ENCODE measurements at regions not wholly inside any gene's neighbourhood (a gene's known extent, or its start where the extent isn't known, plus 50 kb on each side); places are given as distances from the start of the nearest gene placed in this dataset.

DNA sequence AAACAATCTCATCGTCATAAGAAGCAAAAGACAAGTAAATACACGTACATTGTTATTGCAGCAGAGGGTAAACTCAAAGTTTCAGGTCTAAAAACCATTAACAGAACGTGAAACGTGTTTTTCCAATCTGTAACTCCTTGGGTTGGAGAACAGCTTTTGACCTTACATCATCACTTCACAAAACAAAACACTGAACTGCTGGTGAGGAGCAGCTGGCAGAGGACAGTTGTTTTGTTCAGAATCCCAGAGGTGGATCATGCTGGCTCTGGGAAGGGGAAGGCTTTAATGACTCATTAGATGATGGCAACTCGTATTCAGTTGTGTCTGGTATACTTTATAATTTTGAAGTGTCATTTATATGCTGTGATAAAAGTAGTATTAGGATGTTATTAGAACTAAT, 923.0 kb upstream of the CELF2 start:
- Histone ChIP-seq H3K27ac (no peak overlapping the region), H3K9me3 (peaks cover 0 to 1% (median 0%) of the 10 kb centered on the region in 4 donors), H3K36me3 (no peaks in the 10 kb centered on the region), H3K4me3 (no peak overlapping the region), H3K4me1 (peaks cover 0 to 9% (median 0%) of the 10 kb centered on the region in 4 donors), H3K27me3 (no peaks in the 10 kb centered on the region)
- TF ChIP-seq POLR2AphosphoS5 (IDR thresholded peaks at IDR 0.05): no peak
- TF ChIP-seq, protein P1, sequence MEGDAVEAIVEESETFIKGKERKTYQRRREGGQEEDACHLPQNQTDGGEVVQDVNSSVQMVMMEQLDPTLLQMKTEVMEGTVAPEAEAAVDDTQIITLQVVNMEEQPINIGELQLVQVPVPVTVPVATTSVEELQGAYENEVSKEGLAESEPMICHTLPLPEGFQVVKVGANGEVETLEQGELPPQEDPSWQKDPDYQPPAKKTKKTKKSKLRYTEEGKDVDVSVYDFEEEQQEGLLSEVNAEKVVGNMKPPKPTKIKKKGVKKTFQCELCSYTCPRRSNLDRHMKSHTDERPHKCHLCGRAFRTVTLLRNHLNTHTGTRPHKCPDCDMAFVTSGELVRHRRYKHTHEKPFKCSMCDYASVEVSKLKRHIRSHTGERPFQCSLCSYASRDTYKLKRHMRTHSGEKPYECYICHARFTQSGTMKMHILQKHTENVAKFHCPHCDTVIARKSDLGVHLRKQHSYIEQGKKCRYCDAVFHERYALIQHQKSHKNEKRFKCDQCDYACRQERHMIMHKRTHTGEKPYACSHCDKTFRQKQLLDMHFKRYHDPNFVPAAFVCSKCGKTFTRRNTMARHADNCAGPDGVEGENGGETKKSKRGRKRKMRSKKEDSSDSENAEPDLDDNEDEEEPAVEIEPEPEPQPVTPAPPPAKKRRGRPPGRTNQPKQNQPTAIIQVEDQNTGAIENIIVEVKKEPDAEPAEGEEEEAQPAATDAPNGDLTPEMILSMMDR (IDR thresholded peaks at IDR 0.05): no peak
- TF ChIP-seq POLR2A (IDR thresholded peaks at IDR 0.05): no peak
- TF ChIP-seq EP300 (IDR thresholded peaks at IDR 0.05): no peak
- DNase-seq: no peak
- WGBS, 2 donors: 36 to 61% methylated on average over 5 of the region's 5 CpGs
- intact Hi-C loops (cut with DNase I): no loop called here

DNA sequence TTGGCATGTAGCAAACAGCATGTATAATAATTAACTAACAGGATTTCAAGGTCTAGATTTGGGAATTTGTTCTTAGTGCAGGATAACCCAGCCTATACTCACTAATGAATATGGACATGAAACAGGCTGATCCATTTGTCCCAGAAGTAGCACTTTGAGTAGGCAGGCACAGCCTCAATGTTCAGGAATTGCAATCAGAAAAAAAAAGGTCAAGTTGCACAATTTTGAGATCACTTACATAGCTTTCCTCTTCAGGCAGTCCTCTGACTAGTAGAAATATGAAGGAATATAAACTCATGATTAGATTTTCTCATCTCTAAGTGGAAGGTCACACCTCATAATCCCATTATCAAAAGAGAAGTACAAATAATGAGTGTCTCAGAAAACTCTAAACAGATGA, 921.4 kb upstream of the CELF2 start:
- H3K4me1 ChIP-seq: peaks cover 0 to 9% (median 0%) of the 10 kb centered on the region in 4 donors
- H3K4me3 ChIP-seq: no peak overlapping the region
- TF ChIP-seq POLR2AphosphoS5 (IDR thresholded peaks at IDR 0.05): no peak
- no peak for TF ChIP-seq POLR2A (IDR thresholded peaks at IDR 0.05)
- no peak for TF ChIP-seq EP300 (IDR thresholded peaks at IDR 0.05)
- TF ChIP-seq, protein P1 (IDR thresholded peaks at IDR 0.05): no peak
- H3K27ac ChIP-seq: no peak overlapping the region
- no peaks in the 10 kb centered on the region for H3K27me3 ChIP-seq
- H3K9me3 ChIP-seq: peaks cover 0 to 2% (median 0%) of the 10 kb centered on the region in 4 donors
- H3K36me3 ChIP-seq: no peaks in the 10 kb centered on the region
- no peak for DNase-seq
- intact Hi-C loops (cut with DNase I): no loop called here

GRCh38 chr10:10096898-10097297, 920.8 kb upstream of the CELF2 start:
- Histone ChIP-seq H3K36me3 (no peaks in the 10 kb centered on the region), H3K4me3 (no peak overlapping the region), H3K9me3 (peaks cover 0 to 2% (median 0%) of the 10 kb centered on the region in 4 donors), H3K27ac (no peak overlapping the region), H3K27me3 (no peaks in the 10 kb centered on the region), H3K4me1 (peaks cover 0 to 9% (median 0%) of the 10 kb centered on the region in 4 donors)
- TF ChIP-seq EP300 (IDR thresholded peaks at IDR 0.05) (no peak), POLR2A (IDR thresholded peaks at IDR 0.05) (no peak), POLR2AphosphoS5 (IDR thresholded peaks at IDR 0.05) (no peak)
- TF ChIP-seq, protein P1 (IDR thresholded peaks at IDR 0.05): no peak
- intact Hi-C loops (cut with DNase I): no loop called here
- DNase-seq: no peak
- 62 to 87% methylated on average over 3 of the region's 3 CpGs for WGBS, 2 donors

DNA sequence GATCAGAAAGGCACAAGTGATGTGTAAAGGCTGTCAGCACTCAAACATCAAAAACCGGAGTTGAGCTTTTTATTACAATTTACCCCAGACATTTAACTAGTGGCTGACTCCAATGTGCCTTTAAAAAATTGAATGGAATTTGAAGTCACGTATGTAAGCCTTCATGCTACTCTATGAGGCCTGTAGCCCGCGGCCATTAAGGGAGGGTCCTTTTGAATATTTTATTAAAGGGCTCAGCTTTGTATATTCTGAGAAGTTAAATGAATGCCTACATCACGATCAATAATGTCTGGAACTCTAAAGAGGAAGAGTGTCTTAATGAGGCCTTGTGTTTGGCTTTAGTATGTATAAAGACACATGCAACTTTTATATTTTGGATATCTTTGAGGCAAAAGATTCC, 916.6 kb upstream of the CELF2 start:
- WGBS, 2 donors: 90 to 93% methylated on average over 5 of the region's 5 CpGs
- no peaks in the 10 kb centered on the region for H3K36me3 ChIP-seq
- peaks cover 0 to 2% (median 0%) of the 10 kb centered on the region in 4 donors for H3K9me3 ChIP-seq
- DNase-seq: no peak
- H3K4me3 ChIP-seq: no peak overlapping the region
- no peaks in the 10 kb centered on the region for H3K27me3 ChIP-seq
- H3K27ac ChIP-seq: no peak overlapping the region
- intact Hi-C loops (cut with DNase I): no loop called here
- no peaks in the 10 kb centered on the region for H3K4me1 ChIP-seq
- no peak for TF ChIP-seq EP300 (IDR thresholded peaks at IDR 0.05)
- no peak for TF ChIP-seq POLR2A (IDR thresholded peaks at IDR 0.05)
- TF ChIP-seq, protein P1 (IDR thresholded peaks at IDR 0.05): no peak
- no peak for TF ChIP-seq POLR2AphosphoS5 (IDR thresholded peaks at IDR 0.05)

DNA sequence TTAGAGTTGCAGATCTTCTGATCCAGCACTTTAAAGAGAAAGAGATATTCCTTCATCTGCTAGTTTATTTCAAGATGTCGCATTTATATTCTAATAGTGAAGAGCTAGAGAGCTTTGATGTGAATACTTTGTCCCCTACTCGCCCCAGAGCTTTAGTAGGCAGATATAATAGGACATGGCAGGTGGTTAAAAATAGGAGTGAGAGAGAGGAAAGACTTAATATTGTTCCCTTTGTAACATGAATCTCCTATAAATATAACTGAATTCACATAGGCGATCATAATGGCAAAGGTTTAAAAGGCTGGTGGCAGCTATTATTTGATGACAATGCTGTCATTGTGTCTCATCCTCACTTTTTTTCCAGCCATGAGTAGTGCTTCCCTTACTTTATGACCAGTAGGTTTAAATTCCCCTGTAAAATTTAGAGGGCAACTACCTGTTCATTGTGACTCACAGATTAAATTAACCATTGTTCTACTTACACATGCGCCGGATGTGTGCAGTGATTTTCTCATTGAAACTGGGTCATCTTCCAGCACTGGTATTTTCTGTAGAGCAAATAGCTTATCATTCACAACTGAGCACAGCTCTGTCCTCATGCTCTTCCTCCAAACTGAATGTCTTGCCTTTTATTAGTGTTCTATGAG, 906.7 kb upstream of the CELF2 start:
- H3K4me1 ChIP-seq: no peaks in the 10 kb centered on the region
- H3K36me3 ChIP-seq: no peaks in the 10 kb centered on the region
- TF ChIP-seq POLR2AphosphoS5 (IDR thresholded peaks at IDR 0.05) (no peak), POLR2A (IDR thresholded peaks at IDR 0.05) (no peak), EP300 (IDR thresholded peaks at IDR 0.05) (no peak)
- TF ChIP-seq, protein P1 (IDR thresholded peaks at IDR 0.05): no peak
- H3K4me3 ChIP-seq: no peak overlapping the region
- DNase-seq: no peak
- intact Hi-C loops (cut with DNase I): no loop called here
- no peaks in the 10 kb centered on the region for H3K27me3 ChIP-seq
- no peaks in the 10 kb centered on the region for H3K9me3 ChIP-seq
- no peak overlapping the region for H3K27ac ChIP-seq
- WGBS, 2 donors: 46 to 83% methylated on average over 5 of the region's 5 CpGs
